Endothelial cell of umbilical vein (primary cell): ENCODE measurements at regions not wholly inside any gene's neighbourhood (a gene's known extent, or its start where the extent isn't known, plus 50 kb on each side); places are given as distances from the start of the nearest gene placed in this dataset.

Experiments
- BruUV-seq: library from RNA; stranded (reverse); fragments of 400-500 nt; replicated peaks from 2 replicates; lab custom pipeline; 2021; lab: Mats Ljungman, UMichigan
- CTCF ChIA-PET: fragments of 300-600, 350-600 bp; sonication (Branson Sonifier 250); formaldehyde crosslinking; loops from one replicate; lab custom pipeline; 2021; ENCODE audit warnings: antibody characterized with exemption, inconsistent platforms; lab: Charles Lee
- POLR2A ChIA-PET: fragments of 300-600, 350-600 bp; sonication (Branson Sonifier 250); formaldehyde crosslinking; loops from one replicate; lab custom pipeline; 2021; ENCODE audit warnings: antibody characterized with exemption, inconsistent platforms; lab: Charles Lee
- DNase-seq: peaks from one replicate; pipeline ENCODE4 v3.0.0-alpha.2; 2011; ENCODE audit warnings: low read depth, low spot score
- FAIRE-seq: peaks from 2 replicates; lab custom pipeline; 2011; peaks lifted over from hg19 to GRCh38; lab: Jason Lieb, UNC
- H2AFZ ChIP-seq: 2 replicates; pipeline ENCODE4 v1.6.0; 2012; ENCODE audit warnings: low read depth, low read length, control low read depth, inconsistent platforms
- H3K27ac ChIP-seq: 2 replicates; pipeline ENCODE4 v1.5.1; 2011; ENCODE audit warnings: low read depth, mild to moderate bottlenecking, control low read depth, low read length, moderate library complexity; ENCODE audit not compliant: insufficient read depth
- H3K27me3 ChIP-seq, 2 experiments: 2 replicates each; pipeline versions ENCODE4 v1.6.0 to v1.6.1; 2011; ENCODE audit warnings: low read length in 2 of 2, mixed read lengths in 1 of 2; ENCODE audit not compliant: control insufficient read depth in 2 of 2, insufficient read depth in 2 of 2
- H3K36me3 ChIP-seq, 2 experiments: 2 replicates in 1 of 2; 3 replicates in 1 of 2; pipeline ENCODE4 v1.5.1; 2011; ENCODE audit warnings: low read length in 2 of 2, mild to moderate bottlenecking in 1 of 2, moderate library complexity in 1 of 2; ENCODE audit not compliant: control insufficient read depth in 2 of 2, insufficient read depth in 2 of 2; ENCODE audit errors: extremely low read depth in 1 of 2
- H3K4me1 ChIP-seq: 3 replicates; pipeline ENCODE4 v1.5.1; 2011; ENCODE audit warnings: mild to moderate bottlenecking, low read length; ENCODE audit not compliant: control insufficient read depth, insufficient read depth; ENCODE audit errors: extremely low read depth
- H3K4me2 ChIP-seq: 2 replicates; pipeline ENCODE4 v1.6.1; 2011; ENCODE audit warnings: low read length, control low read depth, mixed read lengths; ENCODE audit not compliant: insufficient read depth
- H3K4me3 ChIP-seq, 3 experiments: fragments of 200-600 bp in 1 of 3; sonication (generic), shearing (Covaris generic) in 1 of 3; replicated peaks in 1 of 3; 2 replicates each; pipeline ENCODE4 v1.5.1; 2011 to 2016; ENCODE audit warnings: control low read depth in 3 of 3, low read length in 3 of 3, mild to moderate bottlenecking in 2 of 3, inconsistent platforms in 1 of 3, low read depth in 1 of 3, moderate library complexity in 1 of 3; ENCODE audit not compliant: insufficient read depth in 1 of 3
- H3K79me2 ChIP-seq: 2 replicates; pipeline ENCODE4 v1.6.0; 2012; ENCODE audit warnings: low read length, inconsistent platforms; ENCODE audit not compliant: control insufficient read depth, insufficient read depth
- H3K9ac ChIP-seq: replicated peaks from 2 replicates; pipeline ENCODE3; 2011; ENCODE audit warnings: low read length, control low read depth; ENCODE audit not compliant: insufficient read depth; ENCODE audit errors: extremely low read depth
- H3K9me1 ChIP-seq: replicated peaks from 3 replicates; pipeline ENCODE4 v1.6.0; 2011; ENCODE audit warnings: mild to moderate bottlenecking, low read length; ENCODE audit not compliant: control insufficient read depth, insufficient read depth; ENCODE audit errors: extremely low read depth
- H3K9me3 ChIP-seq: replicated peaks from 2 replicates; pipeline ENCODE4 v1.5.1; 2012; ENCODE audit warnings: low read length, inconsistent platforms; ENCODE audit not compliant: control insufficient read depth, insufficient read depth
- H4K20me1 ChIP-seq: replicated peaks from 2 replicates; pipeline ENCODE3; 2011; ENCODE audit warnings: mild to moderate bottlenecking, low read length; ENCODE audit not compliant: control insufficient read depth, insufficient read depth; ENCODE audit errors: extremely low read depth
- CTCF ChIP-seq, 2 donors: IDR thresholded peaks; 1 replicate in 1 of 2; 2 replicates in 1 of 2; pipeline ENCODE4 v1.5.1; 2011; ENCODE audit warnings: low read length in 2 of 2, mild to moderate bottlenecking in 2 of 2, moderate library complexity in 2 of 2, control low read depth in 1 of 2, inconsistent platforms in 1 of 2, low read depth in 1 of 2; ENCODE audit not compliant: insufficient read depth in 1 of 2; ENCODE audit errors: extremely low read depth in 1 of 2
- EZH2 ChIP-seq: IDR thresholded peaks from 2 replicates; pipeline ENCODE4 v1.6.1; 2012; ENCODE audit warnings: borderline replicate concordance, low read depth, mild to moderate bottlenecking, moderate library complexity, low read length, inconsistent platforms; ENCODE audit not compliant: severe bottlenecking
- FOS ChIP-seq: IDR thresholded peaks from 2 replicates; pipeline ENCODE4 v1.6.1; 2011; ENCODE audit warnings: mild to moderate bottlenecking, low read length, moderate library complexity, borderline replicate concordance; ENCODE audit not compliant: insufficient read depth
- GATA2 ChIP-seq: IDR thresholded peaks from 2 replicates; pipeline ENCODE4 v1.7.0; 2011; ENCODE audit warnings: low read depth, mild to moderate bottlenecking, moderate library complexity, mixed read lengths, low read length; ENCODE audit not compliant: insufficient read length, insufficient read depth
- JUN ChIP-seq: IDR thresholded peaks from 2 replicates; pipeline ENCODE4 v1.6.1; 2011; ENCODE audit warnings: borderline replicate concordance, low read depth; ENCODE audit not compliant: insufficient read length, insufficient read depth
- MYC ChIP-seq: IDR thresholded peaks from one replicate; pipeline ENCODE4 v1.6.1; 2011; ENCODE audit warnings: mild to moderate bottlenecking, low read depth, low read length
- POLR2A ChIP-seq: IDR thresholded peaks from 2 replicates; pipeline ENCODE4 v1.6.1; 2012; ENCODE audit warnings: low read depth, mild to moderate bottlenecking, control low read depth, low read length
- POLR2AphosphoS5 ChIP-seq: IDR thresholded peaks from 2 replicates; pipeline ENCODE4 v1.6.1; 2012; ENCODE audit warnings: low read depth, mild to moderate bottlenecking, control low read depth, low read length, moderate library complexity; ENCODE audit not compliant: insufficient read depth
- dilution Hi-C: fragments of 300-500 bp; cut with MboI; formaldehyde crosslinking; loops from one replicate; pipeline ENCODE4 v1.15.0; 2019; ENCODE audit warnings: low sequenced_read_pairs; ENCODE audit not compliant: extremely low pct_ligation_motif_present
- intact Hi-C: fragments of 100-400 bp; cut with micrococcal nuclease; formaldehyde crosslinking; loops from one replicate; pipeline ENCODE4 v1.10.0; 2022
- TF ChIP-seq, protein P1 (sequence below): IDR thresholded peaks from 2 replicates; pipeline ENCODE4 v1.6.1; 2011; ENCODE audit not compliant: insufficient read depth, insufficient read length

DNA sequence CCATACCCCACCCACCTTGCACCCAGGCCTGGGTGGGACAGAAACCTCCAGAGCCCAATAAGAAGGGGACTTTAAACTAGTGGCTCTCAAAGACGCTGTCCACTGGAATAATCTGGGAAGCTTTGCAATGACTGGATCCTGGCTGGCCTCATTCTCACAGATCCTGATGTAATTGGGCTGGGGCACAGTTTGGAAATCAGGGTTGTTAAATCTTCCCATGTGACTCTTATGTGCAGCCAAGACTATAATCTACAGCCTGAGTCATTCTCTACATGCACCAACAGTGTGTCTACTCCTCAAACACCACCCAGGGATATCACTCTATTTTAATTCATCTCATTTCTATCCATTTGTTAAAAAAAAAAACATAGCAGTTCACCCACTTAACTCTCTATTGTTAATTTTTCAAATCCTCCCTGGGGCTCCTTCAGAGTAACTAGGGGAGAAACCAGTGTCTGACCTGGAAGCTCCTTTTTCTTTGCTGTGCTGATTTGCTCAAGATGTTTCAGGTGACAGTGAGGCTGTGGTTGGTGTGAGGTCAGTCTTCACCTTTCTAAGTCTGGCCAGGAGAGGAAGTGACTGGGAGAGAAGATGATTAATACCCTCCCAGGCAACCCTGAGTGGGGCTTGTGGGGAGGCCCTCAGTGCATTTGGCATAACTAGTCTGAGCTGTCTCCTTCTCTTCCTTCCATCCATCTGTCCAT, 211.6 kb upstream of the SFSWAP start:
- FAIRE-seq = no peak
- POLR2A ChIA-PET = no interaction called here
- Histone ChIP-seq H3K4me3 (no peak overlapping the region), H3K36me3 (no peaks in the 10 kb centered on the region), H3K27ac (no peak overlapping the region), H2AFZ (no peak overlapping the region), H3K4me1 (no peaks in the 10 kb centered on the region), H3K27me3 (no peaks in the 10 kb centered on the region), H3K4me2 (no peak overlapping the region), H3K9me3 (no peaks in the 10 kb centered on the region), H3K9me1 (no peaks in the 10 kb centered on the region), H3K79me2 (no peaks in the 10 kb centered on the region), H3K9ac (no peak overlapping the region), H4K20me1 (no peaks in the 10 kb centered on the region)
- CTCF ChIA-PET = no interaction called here
- intact Hi-C loops = no loop called here
- no TSS peak for BruUV-seq
- dilution Hi-C loops = no loop called here
- TF ChIP-seq MYC = no peak
- no peak for TF ChIP-seq POLR2A
- no peak for TF ChIP-seq CTCF (IDR thresholded peaks at IDR 0.05; ENCODE audit: extremely low read depth in 1 of 2, insufficient read depth in 1 of 2, low read depth in 1 of 2, low read length in 2 of 2)
- no peak for TF ChIP-seq EZH2
- TF ChIP-seq, protein P1, sequence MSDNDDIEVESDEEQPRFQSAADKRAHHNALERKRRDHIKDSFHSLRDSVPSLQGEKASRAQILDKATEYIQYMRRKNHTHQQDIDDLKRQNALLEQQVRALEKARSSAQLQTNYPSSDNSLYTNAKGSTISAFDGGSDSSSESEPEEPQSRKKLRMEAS = no peak
- no peak for TF ChIP-seq FOS
- TF ChIP-seq GATA2 = no peak
- TF ChIP-seq POLR2AphosphoS5 = no peak
- TF ChIP-seq JUN = no peak
- no peak for DNase-seq
